Naive thymus-derived CD4-positive, alpha-beta T cell (primary cell): ENCODE measurements at regions not wholly inside any gene's neighbourhood (a gene's known extent, or its start where the extent isn't known, plus 50 kb on each side); places are given as distances from the start of the nearest gene placed in this dataset.

Experiments
- ATAC-seq: fragments of 150-1000 bp; cut with Tn5 transposase; 2 replicates; pipeline ENCODE4 v1.10.0; 2021; ENCODE audit warnings: mild to moderate bottlenecking, moderate library complexity
- CTCF ChIA-PET: fragments of 350-600 bp; sonication (Branson Sonifier 250); formaldehyde crosslinking; loops from one replicate; lab custom pipeline; 2021; ENCODE audit warnings: antibody characterized with exemption; lab: Charles Lee
- POLR2A ChIA-PET: fragments of 350-600 bp; sonication (Branson Sonifier 250); formaldehyde crosslinking; loops from one replicate; lab custom pipeline; 2021; ENCODE audit warnings: antibody characterized with exemption, inconsistent platforms; lab: Charles Lee
- DNase-seq, 9 donors: peaks; one replicate each; pipeline versions ENCODE4 v3.0.0 to v3.0.0-alpha.2; 2020 to 2022; ENCODE audit warnings: mixed read lengths in 1 of 9
- H3K27ac ChIP-seq: one replicate; pipeline ENCODE4 v1.7.0; 2013; ENCODE audit warnings: mild to moderate bottlenecking, low read depth, low read length, moderate library complexity
- H3K27me3 ChIP-seq, 2 donors: one replicate each; pipeline ENCODE4 v1.7.0; 2013; ENCODE audit warnings: low read length in 2 of 2, mild to moderate bottlenecking in 2 of 2, moderate library complexity in 2 of 2; ENCODE audit not compliant: control insufficient read depth in 2 of 2, insufficient read depth in 2 of 2
- H3K36me3 ChIP-seq, 3 experiments: 1 replicate in 2 of 3; 2 replicates in 1 of 3; pipeline ENCODE4 v1.7.0; 2013; ENCODE audit warnings: low read length in 3 of 3, mild to moderate bottlenecking in 3 of 3, moderate library complexity in 1 of 3; ENCODE audit not compliant: insufficient read depth in 3 of 3, control insufficient read depth in 2 of 3
- H3K4me1 ChIP-seq, 2 donors: one replicate each; pipeline ENCODE4 v1.7.0; 2013; ENCODE audit warnings: low read length in 2 of 2, mild to moderate bottlenecking in 2 of 2, moderate library complexity in 1 of 2; ENCODE audit not compliant: control insufficient read depth in 2 of 2, insufficient read depth in 2 of 2
- H3K4me3 ChIP-seq: 2 replicates; pipeline ENCODE4 v1.7.0; 2013; ENCODE audit warnings: mild to moderate bottlenecking, low read length
- H3K9me3 ChIP-seq, 3 experiments: 1 replicate in 2 of 3; 2 replicates in 1 of 3; pipeline ENCODE4 v1.7.0; 2013; ENCODE audit warnings: low read length in 3 of 3; ENCODE audit not compliant: control insufficient read depth in 2 of 3
- H3K27ac Mint-ChIP-seq, 9 donors: one replicate each; pipeline ENCODE4 v1.8.0; 2020 to 2022; ENCODE audit warnings: mixed read lengths in 9 of 9, mild to moderate bottlenecking in 8 of 9, moderate library complexity in 5 of 9, inconsistent platforms in 2 of 9
- H3K27me3 Mint-ChIP-seq, 5 donors: one replicate each; pipeline ENCODE4 v1.8.0; 2021 to 2022; ENCODE audit warnings: mixed read lengths in 5 of 5, mild to moderate bottlenecking in 1 of 5
- H3K36me3 Mint-ChIP-seq, 5 donors: one replicate each; pipeline ENCODE4 v1.8.0; 2020 to 2022; ENCODE audit warnings: mixed read lengths in 5 of 5, mild to moderate bottlenecking in 3 of 5, inconsistent platforms in 1 of 5
- H3K4me1 Mint-ChIP-seq, 7 donors: one replicate each; pipeline ENCODE4 v1.8.0; 2020 to 2022; ENCODE audit warnings: mixed read lengths in 7 of 7, mild to moderate bottlenecking in 3 of 7, inconsistent platforms in 1 of 7
- H3K4me3 Mint-ChIP-seq, 10 donors: one replicate each; pipeline ENCODE4 v1.8.0; 2020 to 2022; ENCODE audit warnings: mild to moderate bottlenecking in 10 of 10, mixed read lengths in 10 of 10, moderate library complexity in 6 of 10, inconsistent platforms in 2 of 10
- H3K9me3 Mint-ChIP-seq, 11 donors: one replicate each; pipeline ENCODE4 v1.8.0; 2020 to 2022; ENCODE audit warnings: mixed read lengths in 11 of 11, mild to moderate bottlenecking in 4 of 11, inconsistent platforms in 1 of 11, moderate library complexity in 1 of 11
- intact Hi-C, 2 donors: fragments of 100-400 bp; cut with micrococcal nuclease; formaldehyde crosslinking; loops; one replicate each; pipeline ENCODE4 v1.15.1; 2023

- H3K4me3 Mint-ChIP-seq = peak overlapping the region in 9 of 10 donors; percentile 57 to 73 (median 65)
- H3K27ac ChIP-seq = peak overlapping the region; percentile 89
- H3K27ac Mint-ChIP-seq = peak overlapping the region; percentile 71 to 96 (median 89)
- intact Hi-C loops = loop anchor here (1.0 to 10.0 kb wide), 2 partner anchors 8 to 1289 kb away; partner anchors contain the start of genes ERG28 (in 1 of the 2) and TTLL5 (in 1 of the 2)
- H3K36me3 Mint-ChIP-seq = no peaks in the 10 kb centered on the region
- no peaks in the 10 kb centered on the region for H3K9me3 ChIP-seq
- peaks cover 27 to 69% (median 53%) of the 10 kb centered on the region in 7 donors for H3K4me1 Mint-ChIP-seq
- H3K27me3 ChIP-seq = no peaks in the 10 kb centered on the region
- no peaks in the 10 kb centered on the region for H3K9me3 Mint-ChIP-seq
- peaks cover 31 to 40% of the 10 kb centered on the region in 2 donors for H3K4me1 ChIP-seq
- CTCF ChIA-PET = interaction anchor here (0.6 to 1.9 kb wide), 15 partner anchors 9 to 117 kb away, joined by 3 to 12 read pairs (median 4); no protein-coding TSS in a partner anchor
- peak; percentile 25 to 74 (median 57) for DNase-seq
- H3K36me3 ChIP-seq = no peaks in the 10 kb centered on the region
- no peak for ATAC-seq
- no peaks in the 10 kb centered on the region for H3K27me3 Mint-ChIP-seq
- POLR2A ChIA-PET = interaction anchor here (0.7 to 7.4 kb wide), 12 partner anchors 9 to 93 kb away, joined by 3 to 76 read pairs (median 9); partner anchors contain the start of gene IRF2BPL
- peak overlapping the region; percentile 37 for H3K4me3 ChIP-seq
These were observed 75.1 kb downstream of the IRF2BPL start for GRCh38 chr14:76953311-76953945.

GRCh38 chr14:76951166-76951565, 77.3 kb downstream of the IRF2BPL start:
- Histone ChIP-seq H3K36me3 (no peaks in the 10 kb centered on the region), H3K4me3 (no peak overlapping the region), H3K4me1 (peaks cover 27 to 30% of the 10 kb centered on the region in 2 donors), H3K27ac (no peak overlapping the region), H3K27me3 (no peaks in the 10 kb centered on the region), H3K9me3 (no peaks in the 10 kb centered on the region)
- H3K27me3 Mint-ChIP-seq = no peaks in the 10 kb centered on the region
- H3K4me3 Mint-ChIP-seq = no peak overlapping the region
- H3K27ac Mint-ChIP-seq = peak overlapping the region in 2 of 9 donors; percentile 59 to 72
- peaks cover 29 to 73% (median 53%) of the 10 kb centered on the region in 7 donors for H3K4me1 Mint-ChIP-seq
- no peaks in the 10 kb centered on the region for H3K9me3 Mint-ChIP-seq
- CTCF ChIA-PET = no interaction called here
- POLR2A ChIA-PET = interaction anchor here (5.3 kb wide), 1 partner anchor 76 kb away, joined by 73 read pairs; the partner anchor contains the start of gene IRF2BPL
- H3K36me3 Mint-ChIP-seq = no peaks in the 10 kb centered on the region
- DNase-seq = no peak
- intact Hi-C loops = loop anchor here in 1 of 2 donors (10.0 kb wide), 1 partner anchor 1286 kb away; the partner anchor contains the start of genes ERG28 and TTLL5
- no peak for ATAC-seq

GRCh38 chr14:76950055-76951020, 78.2 kb downstream of the IRF2BPL start:
- intact Hi-C loops = loop anchor here in 1 of 2 donors (10.0 kb wide), 1 partner anchor 1286 kb away; the partner anchor contains the start of genes ERG28 and TTLL5
- no peaks in the 10 kb centered on the region for H3K36me3 ChIP-seq
- peak overlapping the region in 3 of 9 donors; percentile 2 to 67 (median 21) for H3K27ac Mint-ChIP-seq
- CTCF ChIA-PET = interaction anchor here (0.7 to 1.4 kb wide), 4 partner anchors 9 to 121 kb away, joined by 3 to 4 read pairs (median 4); no protein-coding TSS in a partner anchor
- H3K9me3 Mint-ChIP-seq = no peaks in the 10 kb centered on the region
- no peaks in the 10 kb centered on the region for H3K9me3 ChIP-seq
- POLR2A ChIA-PET = interaction anchor here (0.8 to 2.5 kb wide), 4 partner anchors 12 to 90 kb away, joined by 3 to 8 read pairs (median 4); no protein-coding TSS in a partner anchor
- no peaks in the 10 kb centered on the region for H3K27me3 ChIP-seq
- H3K4me1 Mint-ChIP-seq = peaks cover 22 to 65% (median 45%) of the 10 kb centered on the region in 7 donors
- DNase-seq (no peak), ATAC-seq (no peak)
- H3K4me3 Mint-ChIP-seq = no peak overlapping the region
- no peak overlapping the region for H3K27ac ChIP-seq
- no peak overlapping the region for H3K4me3 ChIP-seq
- no peaks in the 10 kb centered on the region for H3K36me3 Mint-ChIP-seq
- H3K4me1 ChIP-seq = peaks cover 19 to 24% of the 10 kb centered on the region in 2 donors
- H3K27me3 Mint-ChIP-seq = no peaks in the 10 kb centered on the region

- DNase-seq = no peak
- H3K9me3 Mint-ChIP-seq = no peaks in the 10 kb centered on the region
- no peaks in the 10 kb centered on the region for H3K9me3 ChIP-seq
- CTCF ChIA-PET = interaction anchor here (1.1 to 3.4 kb wide), 5 partner anchors 13 to 122 kb away, joined by 4 to 16 read pairs (median 9); no protein-coding TSS in a partner anchor
- no peaks in the 10 kb centered on the region for H3K36me3 ChIP-seq
- H3K36me3 Mint-ChIP-seq = no peaks in the 10 kb centered on the region
- peak overlapping the region in 2 of 9 donors; percentile 14 to 46 for H3K27ac Mint-ChIP-seq
- peaks cover 11 to 22% of the 10 kb centered on the region in 2 donors for H3K4me1 ChIP-seq
- ATAC-seq = no peak
- H3K4me3 ChIP-seq = no peak overlapping the region
- peak overlapping the region in 2 of 10 donors; percentile 25 to 41 for H3K4me3 Mint-ChIP-seq
- intact Hi-C loops = no loop called here
- no peak overlapping the region for H3K27ac ChIP-seq
- H3K27me3 ChIP-seq = no peaks in the 10 kb centered on the region
- H3K27me3 Mint-ChIP-seq = no peaks in the 10 kb centered on the region
- POLR2A ChIA-PET = interaction anchor here (0.7 to 2.5 kb wide), 4 partner anchors 9 to 91 kb away, joined by 3 to 8 read pairs (median 4); no protein-coding TSS in a partner anchor
- H3K4me1 Mint-ChIP-seq = peaks cover 20 to 53% (median 34%) of the 10 kb centered on the region in 7 donors
These were observed 79.5 kb downstream of the IRF2BPL start for GRCh38 chr14:76948976-76949375.

- Histone ChIP-seq H3K4me1 (peaks cover 9 to 16% of the 10 kb centered on the region in 2 donors), H3K27me3 (no peaks in the 10 kb centered on the region), H3K4me3 (no peak overlapping the region), H3K27ac (no peak overlapping the region), H3K36me3 (no peaks in the 10 kb centered on the region), H3K9me3 (no peaks in the 10 kb centered on the region)
- Mint-ChIP-seq H3K4me3 (peak overlapping the region in 4 of 10 donors; percentile 12 to 56 (median 33)), H3K4me1 (peaks cover 18 to 47% (median 29%) of the 10 kb centered on the region in 7 donors), H3K27ac (peak overlapping the region in 5 of 9 donors; percentile 5 to 46 (median 14)), H3K36me3 (no peaks in the 10 kb centered on the region), H3K9me3 (no peaks in the 10 kb centered on the region), H3K27me3 (no peaks in the 10 kb centered on the region)
- ATAC-seq (no peak), DNase-seq (no peak)
- intact Hi-C loops = no loop called here
- POLR2A ChIA-PET = interaction anchor here (0.5 to 2.5 kb wide), 7 partner anchors 9 to 105 kb away, joined by 3 to 10 read pairs (median 6); no protein-coding TSS in a partner anchor
- CTCF ChIA-PET = interaction anchor here (1.1 to 3.4 kb wide), 12 partner anchors 8 to 123 kb away, joined by 3 to 16 read pairs (median 5); no protein-coding TSS in a partner anchor
These were observed 80.1 kb downstream of the IRF2BPL start for GRCh38 chr14:76948213-76948947.
